Stimulated activated CD8-positive, alpha-beta memory T cell treated with anti-CD3 and anti-CD28 coated beads, Interleukin-7, amount 100 ng/mL, for 4 hours (primary cell): ENCODE measurements at regions not wholly inside any gene's neighbourhood (a gene's known extent, or its start where the extent isn't known, plus 50 kb on each side); places are given as distances from the start of the nearest gene placed in this dataset.

Experiments used
- DNase-seq, 2 donors: peaks; one replicate each; pipeline ENCODE4 v3.0.0-alpha.2; 2020; ENCODE audit warnings: low read depth in 2 of 2

DNA sequence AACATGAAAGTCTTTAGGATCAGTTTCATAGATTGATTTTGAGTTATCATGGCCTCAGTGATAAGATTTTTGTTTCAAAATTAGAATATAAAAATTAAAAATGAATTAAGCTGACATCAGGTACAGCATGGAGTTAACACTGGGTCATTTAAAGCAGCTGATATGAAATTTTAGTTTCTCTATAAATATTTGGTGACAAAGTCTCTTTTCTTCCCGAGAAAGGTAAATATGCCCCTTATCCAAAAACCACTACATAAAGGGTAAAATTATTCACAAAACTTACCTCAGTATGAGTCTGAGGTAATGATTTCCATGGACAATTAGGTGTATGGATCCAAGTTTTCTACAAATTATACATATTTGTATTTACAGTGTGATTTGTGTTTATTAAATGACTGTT, 121.5 kb upstream of the PJA2 start:
- DNase-seq, result no peak

GRCh38 chr5:109529987-109530386, 120.2 kb upstream of the PJA2 start:
- no peak for DNase-seq

GRCh38 chr5:109529520-109529919, 119.7 kb upstream of the PJA2 start:
- DNase-seq, result no peak

DNA sequence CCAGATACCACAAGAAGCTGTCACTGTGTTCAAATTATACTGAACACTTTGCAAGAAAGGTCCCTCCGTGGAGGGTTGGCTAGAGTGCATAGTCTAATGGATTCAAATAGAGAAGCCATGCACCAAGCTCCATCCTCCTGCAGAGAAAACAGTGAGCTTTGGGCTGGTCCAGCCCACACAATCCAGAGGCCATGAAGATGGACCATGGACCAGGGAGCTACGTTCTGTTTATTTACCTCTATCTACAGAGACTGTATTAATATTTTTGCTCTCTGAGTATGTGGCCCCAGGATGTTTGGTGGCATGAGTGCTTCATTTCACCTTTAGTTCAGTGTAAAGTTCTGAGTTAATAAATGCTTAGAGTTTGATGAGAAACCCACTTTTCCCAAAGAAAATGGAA, 114.8 kb upstream of the PJA2 start:
- no peak for DNase-seq

DNA sequence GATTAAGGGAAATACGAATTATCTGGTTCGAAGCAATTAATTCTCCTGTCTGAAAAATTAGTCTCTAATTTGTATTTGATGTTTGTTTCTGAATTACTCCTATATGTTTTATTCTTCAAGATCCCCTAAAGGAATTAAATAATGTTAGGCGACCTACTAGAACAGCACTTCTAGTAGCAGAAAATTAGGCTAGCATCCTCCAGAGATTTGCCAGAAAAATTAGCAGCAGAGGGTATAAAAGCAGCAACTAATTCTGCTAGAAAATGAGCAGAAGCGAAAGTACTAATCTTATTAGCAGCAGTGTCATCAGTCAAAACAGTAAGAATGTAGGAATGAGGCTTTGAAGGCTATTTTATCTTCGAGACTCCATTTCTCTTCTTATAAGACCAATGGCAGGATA, 114.3 kb upstream of the PJA2 start:
- no peak for DNase-seq

GRCh38 chr5:109522404-109522803, 112.6 kb upstream of the PJA2 start:
- DNase-seq, result no peak

GRCh38 chr5:109519416-109519815, 109.6 kb upstream of the PJA2 start:
- DNase-seq, result no peak

DNA sequence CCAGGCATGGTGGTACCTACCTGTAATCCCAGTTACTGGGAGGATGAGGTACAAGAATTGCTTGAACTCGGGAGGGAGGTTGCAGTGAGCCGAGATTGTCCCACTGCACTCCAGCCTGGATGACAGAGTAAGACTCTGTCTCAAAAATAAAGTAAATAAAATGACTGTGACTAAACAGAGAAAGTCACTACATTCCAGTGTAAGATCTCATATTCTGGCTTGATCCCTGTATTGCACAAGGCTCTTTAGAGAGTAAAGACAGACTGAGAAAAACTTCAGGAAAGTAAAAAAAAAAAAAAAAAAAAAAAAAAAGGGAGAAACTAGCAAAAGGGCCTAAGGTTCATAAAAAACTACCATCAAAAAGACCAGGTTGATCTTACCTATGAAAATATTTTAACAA, 106.6 kb upstream of the PJA2 start:
- DNase-seq, result no peak

- DNase-seq, result no peak
Observed at GRCh38 chr5:109511980-109512734, 102.4 kb upstream of the PJA2 start.

DNA sequence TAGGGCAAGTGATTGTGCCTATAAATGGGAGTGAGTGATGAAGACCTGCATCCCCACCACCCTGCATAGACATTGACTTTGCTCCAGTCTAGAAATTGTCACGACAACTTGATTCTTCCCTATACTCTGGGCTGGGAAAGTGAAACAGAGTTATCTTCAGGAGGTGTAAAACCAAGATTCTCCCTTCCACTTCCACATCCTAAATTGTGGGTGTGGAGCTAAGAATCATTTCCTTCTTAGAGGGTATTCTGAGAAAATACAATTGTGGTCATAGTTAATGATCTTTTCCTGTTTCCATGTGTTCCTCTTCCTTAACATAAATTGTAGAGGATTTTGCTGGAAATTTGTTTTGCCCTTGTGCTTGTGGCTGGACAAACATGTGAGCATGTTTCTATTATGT, 96.8 kb upstream of the PJA2 start:
- no peak for DNase-seq

- DNase-seq, result no peak
Observed at GRCh38 chr5:109496112-109496511, 86.3 kb upstream of the PJA2 start.

- no peak for DNase-seq
Observed at GRCh38 chr5:109487753-109488420, 78.1 kb upstream of the PJA2 start.

GRCh38 chr5:109486200-109486804, 76.5 kb upstream of the PJA2 start:
- DNase-seq, result no peak

DNA sequence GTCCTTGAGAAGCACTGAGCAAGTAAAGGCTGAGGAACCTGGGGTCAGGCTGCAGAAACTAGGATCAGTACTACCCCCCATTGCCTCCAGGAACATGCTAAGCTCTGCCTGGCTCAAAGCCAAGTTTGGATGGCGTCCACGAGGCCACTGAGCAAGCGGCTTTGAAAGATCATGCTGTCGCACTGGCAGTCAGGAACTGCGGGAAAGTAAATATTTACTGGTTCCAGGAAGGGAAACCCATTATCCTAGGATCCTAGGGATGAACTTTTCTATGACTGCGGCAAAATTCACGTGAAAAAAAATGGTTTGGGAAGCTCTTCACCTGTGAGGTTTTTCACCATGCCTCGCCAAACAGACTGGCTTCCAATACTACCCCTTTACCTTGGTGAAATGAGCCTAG, 75.3 kb upstream of the PJA2 start:
- DNase-seq, result no peak

GRCh38 chr5:109484597-109484996, 74.8 kb upstream of the PJA2 start:
- DNase-seq, result no peak

DNA sequence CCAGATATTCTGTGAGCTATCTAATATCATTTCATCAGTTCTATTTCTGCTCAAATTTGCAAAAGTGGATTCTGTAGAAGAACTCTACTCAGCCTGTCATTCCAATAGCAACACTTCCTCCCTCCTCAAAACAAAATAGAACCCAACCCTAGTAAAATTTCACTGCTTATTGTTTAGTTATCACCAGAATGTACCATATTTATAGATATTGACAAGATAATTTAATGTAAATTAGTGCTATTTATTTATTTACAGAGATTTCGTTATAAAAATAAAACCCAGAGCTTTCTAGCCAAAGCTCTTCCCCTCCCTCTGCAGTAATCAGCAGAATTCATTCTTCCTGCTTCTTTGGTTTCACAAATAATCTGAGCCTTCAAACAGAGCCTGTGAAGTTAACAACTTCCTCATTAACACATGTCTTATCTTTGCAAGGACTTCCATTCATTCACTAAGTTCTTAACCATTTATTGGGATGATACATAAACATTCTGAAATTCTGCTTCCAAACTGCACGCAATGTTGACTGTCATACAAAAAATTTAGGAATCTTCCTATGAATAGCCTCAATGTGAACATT, 73.7 kb upstream of the PJA2 start:
- DNase-seq, result no peak

DNA sequence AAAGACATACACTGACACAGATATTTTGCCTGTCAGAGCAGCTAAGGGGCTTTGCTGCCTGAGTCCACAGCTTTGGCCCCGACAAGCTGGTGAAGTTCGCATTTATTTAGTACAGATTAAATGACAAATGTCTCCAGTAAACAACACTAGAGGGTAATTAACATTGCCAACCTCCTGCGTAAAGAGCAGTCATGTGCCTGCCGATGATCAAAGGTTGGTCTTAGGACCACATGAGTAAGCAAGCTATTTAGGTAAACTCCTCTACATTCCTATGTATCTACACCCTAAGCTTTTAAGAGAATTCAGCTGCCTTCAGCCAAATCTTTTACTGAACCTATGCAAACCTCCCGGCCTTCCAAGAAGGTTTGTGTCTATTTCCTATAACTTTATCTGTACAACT, 73.0 kb upstream of the PJA2 start:
- no peak for DNase-seq

- DNase-seq, result no peak
Observed at GRCh38 chr5:109479260-109479860, 69.6 kb upstream of the PJA2 start.

DNA sequence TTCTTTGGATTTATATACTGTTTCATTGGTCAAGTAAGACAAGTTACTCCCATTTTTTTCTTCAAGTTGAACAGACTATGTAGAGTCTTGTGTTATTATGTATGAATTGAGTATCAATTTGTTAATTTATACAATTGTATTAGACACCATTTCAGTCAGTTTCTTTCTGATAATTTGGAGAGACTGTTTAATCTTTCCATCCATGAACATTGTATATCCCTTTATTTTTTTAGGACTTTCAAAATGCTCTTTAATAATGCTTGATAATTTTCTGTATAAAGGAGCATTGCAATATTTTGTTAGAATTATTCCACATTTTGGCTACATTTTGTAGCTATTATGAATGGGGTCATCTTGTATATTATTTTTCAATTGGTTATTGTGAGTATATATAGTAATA, 69.1 kb upstream of the PJA2 start:
- no peak for DNase-seq

- DNase-seq, result no peak
Observed at GRCh38 chr5:109476292-109476691, 66.5 kb upstream of the PJA2 start.

GRCh38 chr5:109469896-109470662, 60.3 kb upstream of the PJA2 start:
- no peak for DNase-seq
